ENCODE measurements at regions not wholly inside any gene's neighbourhood (a gene's known extent, or its start where the extent isn't known, plus 50 kb on each side); places are given as distances from the start of the nearest gene placed in this dataset.
A peak's percentile ranks its signal among the peaks of the same experiment; 100 is the strongest.

DNA sequence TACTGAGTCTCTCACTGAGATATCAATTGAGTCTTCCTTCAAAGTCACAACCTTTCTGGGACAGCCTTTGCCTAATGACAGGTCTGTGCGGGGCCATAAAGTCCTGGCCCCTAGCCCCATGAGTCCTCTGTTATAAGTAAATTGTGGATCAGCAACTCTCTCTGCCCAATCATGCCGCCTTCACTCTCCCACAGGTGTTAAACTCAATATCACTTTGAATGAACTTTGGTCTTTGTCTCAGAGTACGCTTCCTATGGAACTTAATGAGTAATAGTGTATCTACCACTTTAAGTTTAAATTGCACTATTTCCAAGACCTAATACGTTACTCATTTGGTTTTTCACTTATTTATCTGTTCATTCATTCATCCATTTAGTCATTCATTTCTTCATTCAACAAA lies 826.4 kb downstream of the TUSC7 start:
- DNase-seq: no peak

DNA sequence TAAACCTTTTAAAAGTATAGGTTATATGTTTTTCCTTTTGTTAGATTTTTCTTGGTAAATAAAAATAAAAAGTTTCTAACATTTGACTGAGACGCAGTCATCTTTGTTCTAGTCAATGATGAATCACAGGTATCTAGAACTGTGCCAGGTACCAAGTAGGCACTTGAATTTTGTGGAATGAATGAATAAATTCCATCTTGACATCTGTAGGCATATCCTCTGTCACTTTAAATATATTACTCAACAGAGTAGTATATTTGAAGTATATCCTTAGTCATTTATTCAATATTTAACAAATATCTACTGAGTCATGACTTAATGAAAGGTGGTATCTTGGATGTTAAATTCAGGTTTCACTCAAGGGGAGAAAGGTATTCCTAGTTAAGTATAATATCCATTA lies 828.4 kb downstream of the TUSC7 start:
- no peak for DNase-seq

DNA sequence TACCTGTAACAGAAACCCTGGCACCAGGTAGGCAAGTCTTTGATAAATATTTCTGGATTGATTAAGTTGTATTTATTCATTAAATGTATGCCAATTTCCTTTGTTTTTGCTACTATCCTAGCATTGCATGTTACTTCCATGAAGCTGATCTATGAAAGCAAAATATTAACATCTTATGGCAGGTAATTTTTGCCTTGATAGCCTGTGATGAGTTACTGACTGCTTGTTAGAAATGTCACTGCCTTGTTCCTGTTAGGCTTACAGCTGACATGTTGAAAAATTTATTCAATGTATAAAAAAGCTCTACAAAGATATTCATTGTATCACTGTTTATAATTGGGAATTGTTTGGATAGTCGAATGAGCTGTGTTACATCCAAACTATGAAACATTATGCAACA lies 830.1 kb downstream of the TUSC7 start:
- no peak for DNase-seq

DNA sequence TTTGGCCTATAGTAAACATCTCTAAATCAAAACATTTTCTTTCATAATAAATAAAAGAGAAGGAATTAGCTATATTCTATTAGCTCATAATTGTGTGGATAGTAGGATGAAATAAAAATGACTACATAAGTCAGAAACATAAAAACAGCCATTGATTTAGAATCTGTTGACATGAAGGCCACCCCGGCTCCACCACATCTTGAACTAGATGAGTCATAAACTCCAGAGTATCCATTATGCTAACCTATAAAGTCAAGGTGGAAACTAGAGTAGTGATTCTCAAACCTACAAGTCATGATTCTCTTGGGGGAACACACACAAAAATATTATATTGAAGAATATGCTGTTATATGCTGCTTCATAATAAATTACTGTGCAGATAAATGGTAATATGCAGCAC lies 831.0 kb downstream of the TUSC7 start:
- DNase-seq: no peak

DNA sequence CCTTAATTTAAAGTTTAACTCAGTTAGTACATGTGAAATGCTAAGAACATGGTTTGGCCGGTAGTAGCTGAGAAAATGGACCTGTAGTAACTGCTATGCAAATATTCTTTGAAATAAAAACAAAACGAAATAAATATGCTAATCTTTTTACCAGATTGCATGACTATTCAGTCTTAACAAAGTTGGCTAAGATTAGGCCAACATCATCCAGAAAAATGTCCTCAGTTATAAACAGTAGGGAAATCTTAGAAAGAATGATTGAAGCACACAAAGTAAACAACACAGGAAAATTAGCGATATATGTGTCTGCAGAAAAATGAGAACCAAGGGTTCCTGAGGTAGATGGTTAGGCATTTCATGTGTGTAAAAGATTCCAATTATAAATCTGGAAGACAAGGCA lies 832.1 kb downstream of the TUSC7 start:
- no peak for DNase-seq

DNA sequence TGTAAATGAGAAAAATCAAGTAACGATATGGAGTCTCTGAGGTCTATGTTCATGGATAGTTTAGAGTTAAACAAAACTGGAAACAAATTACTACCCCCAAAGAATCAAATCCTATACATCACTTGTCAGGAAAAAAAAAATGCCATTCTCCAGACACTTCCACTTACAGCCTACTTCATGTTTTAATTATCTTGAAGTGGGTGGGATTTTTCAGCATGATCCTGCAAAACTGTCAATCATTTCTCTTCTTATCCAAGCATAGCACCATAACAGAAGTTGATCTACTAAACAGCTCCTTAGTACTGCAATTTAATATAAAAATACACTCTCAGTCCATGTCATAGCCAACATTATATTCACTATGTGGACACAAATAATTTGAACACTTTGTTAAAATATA lies 833.9 kb downstream of the TUSC7 start:
- no peak for DNase-seq

DNA sequence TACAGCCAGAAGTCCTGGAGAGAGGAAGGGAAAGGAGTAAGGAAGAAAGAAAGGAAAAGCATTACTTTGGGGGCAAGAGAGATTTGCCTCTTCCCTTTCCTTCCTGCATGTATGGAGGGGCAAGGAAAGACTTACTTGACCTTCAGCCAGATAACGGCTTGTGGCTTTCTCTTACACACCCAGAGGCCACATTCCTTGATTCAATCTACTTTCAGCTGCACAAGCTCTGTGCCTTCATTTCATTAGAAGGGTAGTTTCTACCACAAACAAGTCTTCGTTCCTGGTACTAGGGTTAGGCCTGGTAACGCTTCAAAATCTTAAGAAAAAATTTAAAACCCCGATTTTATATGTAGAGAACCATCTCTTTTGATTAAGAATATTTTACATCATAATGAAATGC lies 835.9 kb downstream of the TUSC7 start:
- DNase-seq: no peak

DNA sequence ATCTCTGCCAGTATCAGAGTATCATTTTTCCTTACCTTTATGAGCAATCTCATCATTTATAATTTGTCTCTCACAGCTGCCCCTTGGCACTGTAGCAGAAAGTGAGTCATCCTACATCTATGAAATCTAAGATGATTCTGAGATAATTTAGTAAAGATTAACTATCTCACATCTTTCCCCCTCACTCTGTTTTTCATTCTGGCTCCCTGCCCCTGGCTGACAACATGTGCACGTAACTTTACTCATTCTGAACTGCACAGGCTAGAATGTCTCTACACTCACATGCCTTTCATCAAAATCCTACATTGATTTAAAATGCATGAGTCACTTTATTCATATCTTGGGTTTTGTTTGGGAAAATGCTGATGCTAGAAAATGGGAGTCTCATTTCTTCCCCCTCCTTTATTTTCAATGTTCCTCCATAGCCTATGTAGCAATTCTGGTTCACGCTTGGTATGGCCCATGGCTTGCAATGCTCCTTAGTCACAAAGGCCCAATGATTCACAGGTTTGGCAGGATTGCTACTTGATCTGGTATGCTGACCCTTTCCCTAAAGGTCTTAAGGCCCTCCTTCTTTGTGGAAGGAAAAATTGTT lies 838.5 kb downstream of the TUSC7 start:
- no peak for DNase-seq

DNA sequence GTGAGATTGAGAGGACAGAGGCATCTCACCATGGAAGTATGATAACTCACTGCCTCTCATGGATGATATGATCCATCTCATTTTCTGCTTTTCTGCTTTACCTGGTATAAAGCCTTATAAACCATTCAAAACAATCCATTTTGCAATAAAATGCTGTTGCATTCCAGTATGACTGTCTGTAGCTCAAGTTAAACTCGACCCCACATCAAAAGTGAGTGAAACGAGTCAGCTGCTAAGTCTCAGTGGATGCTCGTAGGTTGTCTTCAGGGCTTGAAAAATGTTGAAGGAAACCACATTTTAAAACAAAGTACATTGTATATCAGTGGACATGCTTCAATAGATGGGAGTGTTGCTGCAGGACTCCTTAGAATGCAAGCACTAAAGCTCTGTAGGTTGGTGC lies 839.0 kb downstream of the TUSC7 start:
- DNase-seq: no peak

DNA sequence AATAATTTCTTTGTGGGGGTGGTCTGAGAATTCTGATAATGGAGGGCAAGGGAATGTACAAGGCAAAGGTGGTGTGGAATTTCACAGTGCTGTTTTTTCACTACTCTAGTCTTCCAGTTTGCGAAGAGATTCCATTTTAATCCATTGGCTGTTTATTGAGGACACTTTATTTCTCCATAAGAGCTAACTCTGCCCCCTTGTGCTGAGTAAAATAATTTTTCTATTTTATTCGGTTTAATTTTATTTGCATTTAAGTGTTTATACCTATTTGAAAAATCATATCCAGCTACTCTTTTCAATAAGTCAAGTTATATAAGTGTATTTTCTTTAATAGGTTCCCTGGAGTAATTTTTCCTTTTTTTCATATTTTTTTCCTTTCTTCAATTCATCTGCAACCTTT lies 840.1 kb downstream of the TUSC7 start:
- no peak for DNase-seq

DNA sequence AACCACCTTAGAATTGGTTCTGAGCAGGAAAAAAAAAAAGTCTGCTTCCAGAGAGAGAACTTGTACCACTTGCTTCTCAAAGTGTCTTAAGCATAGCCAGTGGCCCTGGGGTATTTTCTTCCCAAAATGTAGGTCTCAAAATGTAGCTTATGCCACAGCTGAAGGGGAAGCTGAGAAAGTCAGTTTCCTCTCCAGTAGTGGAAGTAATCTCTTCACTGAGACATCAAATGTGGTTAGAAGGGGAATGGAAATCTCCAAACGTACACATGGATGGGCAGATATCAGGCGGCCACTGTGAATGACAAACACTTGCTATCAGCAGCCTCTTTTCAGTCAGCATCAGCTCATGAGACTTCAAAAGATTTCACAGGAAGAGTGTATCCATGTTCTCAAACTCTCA lies 841.2 kb downstream of the TUSC7 start:
- DNase-seq: no peak

DNA sequence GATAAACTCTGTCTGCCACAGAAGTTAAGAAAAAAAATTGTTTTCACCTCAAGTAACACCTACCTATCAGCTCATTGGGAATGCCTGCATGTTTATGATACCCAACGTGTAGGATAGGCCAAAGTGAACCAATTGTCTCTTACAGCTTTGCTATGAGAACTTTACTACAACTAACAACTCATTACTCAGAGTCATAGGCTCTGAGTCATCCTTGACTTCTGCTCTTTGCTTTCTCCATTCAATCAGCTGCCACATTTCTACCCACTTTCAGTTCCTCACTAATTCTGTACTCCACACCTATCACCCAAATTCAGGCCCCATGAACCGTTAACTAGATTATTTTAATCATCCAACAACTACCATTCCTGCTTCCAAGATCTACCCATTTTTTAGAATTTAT lies 843.9 kb downstream of the TUSC7 start:
- DNase-seq: no peak

DNA sequence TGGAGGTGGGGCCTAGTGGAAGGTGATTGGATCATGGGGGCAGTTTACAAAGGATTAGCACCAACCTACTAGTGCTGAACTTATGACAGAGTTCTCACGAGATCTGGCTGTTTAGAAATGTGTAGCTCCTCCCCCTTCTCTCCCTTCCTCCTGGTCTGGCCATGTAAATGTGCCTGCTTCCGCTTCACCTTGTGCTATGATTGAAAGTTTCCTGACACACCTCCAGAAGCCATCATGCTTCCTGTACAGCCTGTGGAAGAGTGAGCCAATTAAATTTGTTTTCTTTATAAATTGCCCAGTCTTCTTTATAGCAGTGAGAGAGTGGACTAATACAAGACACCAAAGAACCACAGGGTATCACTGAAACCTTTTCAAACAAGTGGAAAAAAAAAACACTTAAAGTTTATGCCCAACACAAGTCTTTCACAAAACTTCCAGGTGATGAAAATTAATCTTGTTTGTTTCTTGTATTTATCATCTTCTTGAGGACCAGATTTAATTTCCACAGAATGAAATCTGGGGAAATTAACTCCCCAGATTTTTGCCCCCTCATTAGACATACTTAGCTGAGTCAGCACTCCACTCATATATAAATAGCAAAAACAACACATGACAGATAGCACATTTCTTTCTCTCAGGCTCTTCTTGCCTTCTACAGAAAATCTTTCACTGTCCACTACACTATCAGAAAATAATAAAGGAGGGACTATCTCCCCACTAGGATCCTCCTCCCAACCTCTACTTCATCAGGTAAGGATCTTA lies 847.2 kb downstream of the TUSC7 start:
- no peak for DNase-seq

DNA sequence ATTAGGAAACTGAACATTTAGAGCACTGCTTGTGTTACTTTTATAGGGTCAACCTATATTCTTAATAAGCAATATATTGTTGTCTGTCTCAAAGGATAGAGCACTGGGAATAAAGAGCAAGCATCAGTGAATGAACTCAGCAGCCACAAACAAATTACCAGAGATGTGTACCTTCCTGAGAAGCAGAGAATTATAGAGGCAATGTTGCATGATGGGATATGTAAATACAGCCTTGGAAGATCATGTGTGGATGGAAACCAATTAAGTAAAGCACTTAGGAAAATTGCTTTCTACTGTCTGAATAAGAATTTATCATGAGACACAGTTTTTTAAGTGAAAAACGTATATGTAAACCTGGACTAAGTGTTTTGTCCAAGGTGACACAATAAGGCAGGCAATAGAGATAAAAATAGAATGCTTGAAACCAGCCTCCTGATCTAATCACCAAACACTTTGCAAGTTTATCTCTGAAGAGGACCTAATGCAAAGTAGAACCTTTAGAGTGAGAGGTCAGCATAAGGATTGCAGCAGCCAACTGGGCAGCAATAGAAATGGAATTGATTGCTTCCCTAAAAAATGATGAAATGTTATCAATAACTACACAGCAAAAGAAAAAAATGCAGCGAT lies 848.0 kb downstream of the TUSC7 start:
- no peak for DNase-seq

DNA sequence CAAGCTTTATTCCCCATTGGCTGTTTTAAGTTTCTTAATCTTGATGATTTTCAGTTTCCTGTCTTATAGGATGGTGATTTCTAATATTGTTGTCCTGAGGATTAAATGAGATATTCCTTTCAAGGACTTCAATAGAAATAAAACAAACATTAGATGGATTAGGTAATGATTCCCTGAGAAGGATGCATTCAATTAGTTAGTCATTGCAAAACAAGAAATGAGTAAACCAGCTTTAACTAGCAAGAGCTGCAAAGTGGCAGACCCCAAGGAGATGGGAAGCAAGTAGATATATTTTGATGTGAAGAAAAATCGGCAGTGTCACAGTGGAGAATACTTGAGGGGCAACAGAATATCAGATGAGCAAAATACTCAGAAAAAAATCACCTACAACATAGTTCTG lies 849.1 kb downstream of the TUSC7 start:
- DNase-seq: no peak

DNA sequence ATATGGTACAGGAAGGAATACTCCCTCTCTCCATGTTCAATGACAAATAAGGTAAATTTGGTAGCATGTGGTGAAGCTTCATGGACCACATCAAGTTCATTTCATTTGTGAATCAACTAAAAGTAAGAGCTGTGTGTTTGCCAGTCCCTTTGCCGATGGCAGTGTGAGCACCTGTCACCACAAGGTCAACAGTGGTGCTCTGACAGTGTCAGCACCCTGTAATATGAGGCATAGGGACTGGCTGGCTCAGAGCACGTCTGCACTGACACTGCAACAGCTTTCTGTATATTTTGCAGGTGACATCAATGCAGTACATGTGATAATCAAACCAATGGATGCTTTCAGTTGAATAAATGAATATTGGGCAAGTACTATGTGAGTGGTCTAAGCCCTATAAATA lies 852.4 kb downstream of the TUSC7 start:
- DNase-seq: peak; percentile 30 to 59

DNA sequence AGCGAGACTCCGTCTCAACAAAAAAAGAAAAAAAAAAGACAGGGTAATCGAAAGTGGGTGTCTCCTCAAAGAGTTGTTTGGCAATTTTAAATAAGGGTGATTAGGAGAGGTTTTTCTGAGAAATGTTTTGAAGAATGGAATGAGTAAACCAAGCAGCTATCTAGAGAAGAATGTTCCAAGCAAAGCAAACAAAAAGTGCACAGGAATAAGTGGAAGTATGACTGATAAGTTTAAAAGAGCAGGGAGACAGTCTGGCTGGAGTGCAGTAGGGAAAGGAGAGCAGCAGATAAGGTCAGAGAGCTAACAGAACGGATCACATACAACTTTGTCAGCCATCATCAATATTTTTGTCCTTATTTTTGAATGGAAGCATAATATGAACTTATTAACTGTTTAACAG lies 853.5 kb downstream of the TUSC7 start:
- DNase-seq: no peak

DNA sequence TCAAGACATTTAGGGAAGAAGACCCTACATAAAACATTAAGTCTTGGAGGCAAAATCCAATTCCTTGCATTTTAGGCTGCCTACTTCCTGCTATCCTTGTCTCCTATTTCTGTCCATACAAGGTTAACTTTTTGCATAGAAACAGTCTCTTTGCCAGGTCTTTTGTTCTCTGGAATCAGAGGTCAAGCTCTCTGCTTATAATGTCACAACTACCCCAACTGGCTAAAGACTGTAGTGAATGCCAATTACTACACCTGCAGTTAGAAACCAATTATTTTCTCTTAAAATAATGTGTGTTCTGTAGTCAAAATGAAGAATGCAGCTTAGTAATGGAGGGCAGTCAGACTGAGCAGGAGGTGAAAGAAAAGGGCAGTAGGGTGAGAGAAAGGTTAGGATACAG lies 856.2 kb downstream of the TUSC7 start:
- DNase-seq: no peak

DNA sequence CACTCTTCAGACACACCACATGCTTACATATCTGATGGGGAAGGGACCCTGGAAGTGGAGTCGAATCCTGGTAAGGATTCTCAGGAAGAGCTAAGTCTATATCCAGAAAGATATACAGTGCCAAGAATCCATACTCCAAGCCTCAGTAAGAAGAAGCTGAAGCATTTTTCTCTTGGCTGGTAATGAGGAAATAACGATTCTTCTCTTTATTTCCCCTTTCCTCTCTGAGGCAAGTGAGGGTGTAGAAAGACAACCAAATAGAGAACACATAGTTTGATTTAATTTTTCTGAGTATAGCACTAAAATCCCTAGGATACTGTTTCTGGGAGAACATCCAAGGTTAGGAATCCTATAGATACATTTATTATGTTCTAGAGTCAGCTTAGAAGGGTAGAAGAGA lies 857.3 kb downstream of the TUSC7 start:
- DNase-seq: no peak

DNA sequence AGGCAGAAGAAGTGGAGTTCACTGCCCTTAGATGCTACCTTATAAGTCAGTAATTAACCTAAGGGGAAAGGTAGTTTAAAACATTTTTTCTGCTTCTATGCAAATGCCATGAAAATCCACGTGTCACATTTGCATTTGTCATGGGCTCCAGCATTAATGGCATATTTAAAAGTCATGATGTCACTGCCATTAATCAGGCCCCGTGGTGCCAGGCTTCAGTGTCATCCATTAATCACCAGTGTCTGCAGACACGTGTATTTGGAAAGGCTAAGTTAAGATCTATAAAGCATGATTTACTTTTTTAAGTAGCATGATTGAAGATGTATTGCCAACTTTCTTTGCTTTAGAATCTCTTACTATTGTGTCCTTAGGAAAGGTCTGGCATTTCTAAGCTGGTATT lies 857.8 kb downstream of the TUSC7 start:
- DNase-seq: no peak

DNA sequence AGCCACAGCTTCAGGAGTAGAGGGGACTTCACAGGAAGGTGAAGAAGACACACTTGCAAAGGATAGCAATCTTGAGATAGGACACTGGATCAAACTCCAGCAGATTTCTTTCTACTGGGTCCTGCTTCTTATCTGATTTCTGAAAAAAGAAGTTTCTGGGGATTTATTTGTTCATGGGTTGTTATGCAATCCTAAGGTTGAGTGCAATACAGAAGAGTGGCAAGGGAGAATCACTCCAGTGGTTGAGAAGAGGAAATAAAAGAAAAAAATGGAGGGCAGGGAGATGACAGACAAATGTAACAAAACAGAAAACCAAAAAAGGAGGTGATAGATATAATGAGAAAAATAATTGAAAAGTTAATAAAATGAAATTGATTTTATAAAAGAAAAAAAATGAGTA lies 858.3 kb downstream of the TUSC7 start:
- DNase-seq: no peak

DNA sequence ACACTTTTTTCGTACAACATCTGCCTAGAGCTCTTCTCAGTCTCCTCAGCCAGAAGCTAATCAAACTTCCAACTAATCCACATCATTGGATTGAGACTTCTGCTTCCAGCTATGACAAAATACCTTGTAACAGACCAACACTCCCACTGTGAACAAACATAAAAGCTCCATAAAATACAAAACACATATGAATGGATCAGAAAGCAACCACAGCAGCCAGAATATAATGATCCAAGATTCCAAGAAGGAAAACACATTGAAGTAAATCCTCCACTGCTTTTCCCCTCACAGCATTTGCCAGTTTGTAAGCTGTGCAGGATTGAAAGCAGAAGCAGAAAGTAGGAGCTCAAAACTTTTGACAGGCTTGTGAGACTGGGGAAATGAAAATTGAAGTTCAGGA lies 863.2 kb downstream of the TUSC7 start:
- no peak for DNase-seq

DNA sequence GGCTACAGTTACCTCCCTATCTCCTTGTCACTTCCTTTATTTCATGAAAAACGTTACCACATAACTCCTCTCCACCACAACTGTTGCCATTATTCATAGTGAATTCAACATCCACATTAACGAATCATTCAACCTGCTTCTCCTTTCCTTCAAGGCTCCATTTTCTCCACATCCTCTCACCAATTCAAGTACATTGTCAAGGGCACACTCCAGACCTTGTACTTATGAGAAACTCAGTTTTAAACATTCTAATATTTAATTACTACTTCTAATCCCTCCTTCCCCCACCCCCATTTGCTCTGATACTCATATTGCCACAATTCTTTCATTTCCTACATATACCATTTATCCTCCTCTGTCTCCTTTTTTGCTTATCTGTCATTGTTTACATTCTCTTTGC lies 871.2 kb downstream of the TUSC7 start:
- no peak for DNase-seq

DNA sequence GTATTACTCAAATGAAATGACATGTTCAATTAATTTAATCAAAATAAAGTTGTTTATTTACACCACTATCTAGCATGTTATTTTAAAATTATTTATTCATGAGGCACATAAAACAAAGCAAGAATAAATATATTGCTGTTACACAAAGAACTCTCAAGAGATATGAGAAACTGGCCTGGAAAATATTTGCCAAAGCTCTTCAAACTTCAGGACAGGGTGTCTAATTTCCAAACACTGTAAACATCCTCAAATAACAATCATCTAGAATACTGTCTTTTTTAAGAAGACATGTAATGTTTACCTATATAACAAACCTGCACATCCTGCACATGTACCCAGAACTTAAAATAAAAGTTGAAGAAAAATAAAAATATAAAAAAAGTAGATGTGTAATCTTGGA lies 876.6 kb downstream of the TUSC7 start:
- DNase-seq: no peak

DNA sequence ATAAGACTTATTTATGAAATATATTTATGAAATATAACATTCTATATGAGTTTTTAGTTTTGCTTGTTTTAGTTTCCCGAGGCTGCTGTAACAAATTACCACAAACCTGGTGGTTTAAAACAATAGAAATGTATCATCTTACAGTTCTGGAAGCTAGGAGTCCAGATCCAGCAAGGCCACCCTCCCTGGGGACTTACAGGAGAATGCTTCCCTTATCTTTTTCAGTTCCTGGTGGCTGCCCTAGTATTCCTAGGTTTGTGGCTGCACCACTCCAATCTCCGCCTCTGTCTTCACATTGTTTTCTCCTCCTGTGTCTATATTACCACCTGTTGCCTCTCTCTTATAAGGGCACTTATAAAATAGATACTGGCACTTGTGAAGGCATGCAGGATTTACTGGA lies 877.8 kb downstream of the TUSC7 start:
- DNase-seq: no peak
